Neural progenitor cell (in vitro differentiated cells): ENCODE measurements at regions not wholly inside any gene's neighbourhood (a gene's known extent, or its start where the extent isn't known, plus 50 kb on each side); places are given as distances from the start of the nearest gene placed in this dataset.

ENCODE experiments used
- DNase-seq: peaks from one replicate; pipeline ENCODE4 v3.0.0-alpha.2; 2016; ENCODE audit warnings: low spot score
- H2AFZ ChIP-seq: fragments of 200-600 bp; sonication (generic); replicated peaks from 2 replicates; pipeline ENCODE4 v1.6.1; 2016; ENCODE audit warnings: antibody characterized with exemption
- H3F3A ChIP-seq: fragments of 200-600 bp; sonication (generic); 2 replicates; pipeline ENCODE4 v1.6.1; 2016; ENCODE audit warnings: antibody characterized with exemption, low read depth
- H3K27ac ChIP-seq: fragments of 200-600 bp; sonication (generic); 2 replicates; pipeline ENCODE4 v1.5.1; 2016; ENCODE audit warnings: mild to moderate bottlenecking
- H3K27me3 ChIP-seq: fragments of 200-600 bp; sonication (generic); 2 replicates; pipeline ENCODE4 v1.6.1; 2016; ENCODE audit warnings: mild to moderate bottlenecking, moderate library complexity
- H3K36me3 ChIP-seq: fragments of 200-600 bp; sonication (generic); 2 replicates; pipeline ENCODE4 v1.5.1; 2016
- H3K4me1 ChIP-seq: fragments of 200-600 bp; sonication (generic); 2 replicates; pipeline ENCODE4 v1.6.1; 2016; ENCODE audit warnings: mixed run types
- H3K4me2 ChIP-seq: fragments of 200-600 bp; sonication (generic); 2 replicates; pipeline ENCODE4 v1.6.1; 2016
- H3K4me3 ChIP-seq: fragments of 200-600 bp; sonication (generic); 2 replicates; pipeline ENCODE4 v1.5.1; 2016
- H3K79me2 ChIP-seq: fragments of 200-600 bp; sonication (generic); 2 replicates; pipeline ENCODE4 v1.6.1; 2016; ENCODE audit warnings: low read depth
- H3K9ac ChIP-seq: fragments of 200-600 bp; sonication (generic); 2 replicates; pipeline ENCODE4 v1.6.1; 2016
- H3K9me3 ChIP-seq: fragments of 200-600 bp; sonication (generic); 2 replicates; pipeline ENCODE4 v1.5.1; 2016; ENCODE audit warnings: low read depth
- H4K20me1 ChIP-seq: fragments of 200-600 bp; sonication (generic); 2 replicates; pipeline ENCODE4 v1.6.1; 2016; ENCODE audit warnings: low read depth
- H3K27ac Mint-ChIP-seq: 3 replicates; pipeline ENCODE4 v1.8.0; 2021; ENCODE audit warnings: mixed read lengths
- H3K27me3 Mint-ChIP-seq: 2 replicates; pipeline ENCODE4 v1.8.0; 2022; ENCODE audit warnings: low read depth, mild to moderate bottlenecking, inconsistent platforms, moderate library complexity, mixed read lengths; ENCODE audit not compliant: insufficient read depth
- H3K36me3 Mint-ChIP-seq: 3 replicates; pipeline ENCODE4 v1.8.0; 2021; ENCODE audit warnings: mixed read lengths
- H3K4me1 Mint-ChIP-seq: 3 replicates; pipeline ENCODE4 v1.8.0; 2021; ENCODE audit warnings: mixed read lengths
- H3K4me3 Mint-ChIP-seq: 3 replicates; pipeline ENCODE4 v1.8.0; 2021; ENCODE audit warnings: mild to moderate bottlenecking, moderate library complexity, mixed read lengths
- H3K9me3 Mint-ChIP-seq: 3 replicates; pipeline ENCODE4 v1.8.0; 2020; ENCODE audit warnings: mixed read lengths
- CTCF ChIP-seq: fragments of 200-600 bp; sonication (generic); IDR thresholded peaks from 2 replicates; pipeline ENCODE4 v1.5.1; 2017; ENCODE audit warnings: antibody characterized with exemption, mild to moderate bottlenecking
- EZH2 ChIP-seq: fragments of 200-600 bp; sonication (generic); IDR thresholded peaks from 2 replicates; pipeline ENCODE4 v1.6.1; 2017; ENCODE audit warnings: antibody characterized with exemption, mild to moderate bottlenecking, moderate library complexity
- EZH2phosphoT487 ChIP-seq: fragments of 200-600 bp; sonication (generic); IDR thresholded peaks from 2 replicates; pipeline ENCODE4 v1.6.1; 2017; ENCODE audit warnings: antibody characterized with exemption

- Mint-ChIP-seq H3K27me3 (no peaks in the 10 kb centered on the region), H3K4me1 (no peaks in the 10 kb centered on the region), H3K9me3 (no peaks in the 10 kb centered on the region), H3K36me3 (no peaks in the 10 kb centered on the region), H3K27ac (no peak overlapping the region), H3K4me3 (no peak overlapping the region)
- no peak for DNase-seq
- no peak overlapping the region for H3K9ac ChIP-seq
- H3K9me3 ChIP-seq = no peaks in the 10 kb centered on the region
- H4K20me1 ChIP-seq = no peaks in the 10 kb centered on the region
- H3K27ac ChIP-seq = no peak overlapping the region
- H3K27me3 ChIP-seq = no peaks in the 10 kb centered on the region
- TF ChIP-seq EZH2 = no peak
- no peak for TF ChIP-seq CTCF
- H2AFZ ChIP-seq = no peak overlapping the region
- H3K79me2 ChIP-seq = no peaks in the 10 kb centered on the region
- no peak overlapping the region for H3K4me3 ChIP-seq
- H3F3A ChIP-seq = no peaks in the 10 kb centered on the region
- no peaks in the 10 kb centered on the region for H3K4me1 ChIP-seq
- no peaks in the 10 kb centered on the region for H3K36me3 ChIP-seq
- H3K4me2 ChIP-seq = no peak overlapping the region
These were observed 72.6 kb downstream of the CCR1 start for GRCh38 chr3:46135475-46135874.

GRCh38 chr3:46133285-46133684, 74.8 kb downstream of the CCR1 start:
- H3K4me1 Mint-ChIP-seq = no peaks in the 10 kb centered on the region
- no peak overlapping the region for H3K4me3 Mint-ChIP-seq
- H3K36me3 ChIP-seq = no peaks in the 10 kb centered on the region
- no peaks in the 10 kb centered on the region for H3K27me3 Mint-ChIP-seq
- H2AFZ ChIP-seq = no peak overlapping the region
- H3F3A ChIP-seq = no peaks in the 10 kb centered on the region
- H3K4me3 ChIP-seq = no peak overlapping the region
- H3K9ac ChIP-seq = no peak overlapping the region
- H3K27ac ChIP-seq = no peak overlapping the region
- no peaks in the 10 kb centered on the region for H3K27me3 ChIP-seq
- no peaks in the 10 kb centered on the region for H3K36me3 Mint-ChIP-seq
- TF ChIP-seq EZH2 (no peak), CTCF (no peak), EZH2phosphoT487 (no peak)
- H3K4me1 ChIP-seq = no peaks in the 10 kb centered on the region
- H3K9me3 ChIP-seq = no peaks in the 10 kb centered on the region
- no peaks in the 10 kb centered on the region for H3K9me3 Mint-ChIP-seq
- no peak for DNase-seq
- H3K79me2 ChIP-seq = no peaks in the 10 kb centered on the region
- H3K4me2 ChIP-seq = no peak overlapping the region
- H3K27ac Mint-ChIP-seq = no peak overlapping the region
- H4K20me1 ChIP-seq = no peaks in the 10 kb centered on the region

GRCh38 chr3:46132565-46132964, 75.5 kb downstream of the CCR1 start:
- no peak overlapping the region for H3K4me2 ChIP-seq
- no peaks in the 10 kb centered on the region for H3F3A ChIP-seq
- no peaks in the 10 kb centered on the region for H3K36me3 ChIP-seq
- Mint-ChIP-seq H3K27me3 (no peaks in the 10 kb centered on the region), H3K36me3 (no peaks in the 10 kb centered on the region), H3K4me3 (no peak overlapping the region), H3K4me1 (no peaks in the 10 kb centered on the region), H3K9me3 (no peaks in the 10 kb centered on the region), H3K27ac (no peak overlapping the region)
- no peak for DNase-seq
- no peak overlapping the region for H2AFZ ChIP-seq
- no peak overlapping the region for H3K4me3 ChIP-seq
- no peaks in the 10 kb centered on the region for H4K20me1 ChIP-seq
- no peaks in the 10 kb centered on the region for H3K9me3 ChIP-seq
- TF ChIP-seq CTCF = no peak
- no peak for TF ChIP-seq EZH2phosphoT487
- no peak for TF ChIP-seq EZH2
- H3K27ac ChIP-seq = no peak overlapping the region
- no peak overlapping the region for H3K9ac ChIP-seq
- H3K4me1 ChIP-seq = no peaks in the 10 kb centered on the region
- H3K27me3 ChIP-seq = no peaks in the 10 kb centered on the region
- no peaks in the 10 kb centered on the region for H3K79me2 ChIP-seq
